ENCODE measurements at regions not wholly inside any gene's neighbourhood (a gene's known extent, or its start where the extent isn't known, plus 50 kb on each side); places are given as distances from the start of the nearest gene placed in this dataset.
"Not testable (repeated sequence)": the region's sequence is repeated elsewhere in the genome, so short reads cannot be mapped to it uniquely, and the experiment has no call there.

DNA sequence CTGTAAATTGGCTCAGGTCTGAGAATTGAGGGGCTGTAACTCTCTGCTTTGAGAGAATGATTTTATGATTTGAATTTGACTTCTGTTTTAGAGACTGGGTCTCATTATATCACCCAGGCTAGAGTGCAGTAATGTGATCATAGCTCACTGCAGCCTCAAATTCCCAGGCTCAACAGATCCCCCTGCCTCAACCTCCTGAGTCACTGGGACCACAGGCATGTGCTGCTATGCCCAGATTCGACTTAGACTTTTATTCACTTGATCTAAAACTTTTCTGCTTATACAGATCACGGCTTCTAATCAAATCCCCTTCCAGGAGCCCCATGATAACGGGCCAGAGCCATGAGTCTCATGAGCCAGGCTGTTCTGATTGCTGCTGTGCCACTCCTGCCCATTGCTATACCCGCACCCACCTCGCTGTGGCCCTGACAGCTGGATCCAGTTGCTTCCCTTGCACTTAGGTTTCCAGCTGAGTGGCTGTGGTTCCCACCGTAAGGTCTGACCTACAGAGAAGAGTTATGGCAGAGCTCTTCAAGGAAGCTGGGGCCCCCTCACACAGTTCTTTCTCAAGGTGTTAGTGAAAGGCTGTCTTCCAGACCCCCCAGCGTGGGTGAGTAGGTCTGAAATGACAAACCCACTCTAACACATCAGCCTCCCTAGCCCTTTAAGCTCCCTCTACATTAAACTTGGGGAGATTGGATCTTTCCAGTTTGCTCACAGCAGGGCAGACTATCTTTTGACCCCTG lies 251.2 kb upstream of the SGCG start:
- H3K27ac ChIP-seq = no peak overlapping the region
- TF ChIP-seq POLR2AphosphoS5 (IDR thresholded peaks at IDR 0.05) (no peak), POLR2A (IDR thresholded peaks at IDR 0.05) (no peak)
- TF ChIP-seq, protein P1, sequence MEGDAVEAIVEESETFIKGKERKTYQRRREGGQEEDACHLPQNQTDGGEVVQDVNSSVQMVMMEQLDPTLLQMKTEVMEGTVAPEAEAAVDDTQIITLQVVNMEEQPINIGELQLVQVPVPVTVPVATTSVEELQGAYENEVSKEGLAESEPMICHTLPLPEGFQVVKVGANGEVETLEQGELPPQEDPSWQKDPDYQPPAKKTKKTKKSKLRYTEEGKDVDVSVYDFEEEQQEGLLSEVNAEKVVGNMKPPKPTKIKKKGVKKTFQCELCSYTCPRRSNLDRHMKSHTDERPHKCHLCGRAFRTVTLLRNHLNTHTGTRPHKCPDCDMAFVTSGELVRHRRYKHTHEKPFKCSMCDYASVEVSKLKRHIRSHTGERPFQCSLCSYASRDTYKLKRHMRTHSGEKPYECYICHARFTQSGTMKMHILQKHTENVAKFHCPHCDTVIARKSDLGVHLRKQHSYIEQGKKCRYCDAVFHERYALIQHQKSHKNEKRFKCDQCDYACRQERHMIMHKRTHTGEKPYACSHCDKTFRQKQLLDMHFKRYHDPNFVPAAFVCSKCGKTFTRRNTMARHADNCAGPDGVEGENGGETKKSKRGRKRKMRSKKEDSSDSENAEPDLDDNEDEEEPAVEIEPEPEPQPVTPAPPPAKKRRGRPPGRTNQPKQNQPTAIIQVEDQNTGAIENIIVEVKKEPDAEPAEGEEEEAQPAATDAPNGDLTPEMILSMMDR (IDR thresholded peaks at IDR 0.05) = no peak
- H3K4me1 ChIP-seq = no peaks in the 10 kb centered on the region
- H3K27me3 ChIP-seq = no peaks in the 10 kb centered on the region
- H3K9me3 ChIP-seq = no peaks in the 10 kb centered on the region
- DNase-seq (ENCODE audit: low spot score in 2 of 2) = no peak
- H3K4me3 ChIP-seq = no peak overlapping the region
- no peaks in the 10 kb centered on the region for H3K36me3 ChIP-seq
- intact Hi-C loops (cut with DNase I; ENCODE audit: low total_unique reads) = no loop called here

DNA sequence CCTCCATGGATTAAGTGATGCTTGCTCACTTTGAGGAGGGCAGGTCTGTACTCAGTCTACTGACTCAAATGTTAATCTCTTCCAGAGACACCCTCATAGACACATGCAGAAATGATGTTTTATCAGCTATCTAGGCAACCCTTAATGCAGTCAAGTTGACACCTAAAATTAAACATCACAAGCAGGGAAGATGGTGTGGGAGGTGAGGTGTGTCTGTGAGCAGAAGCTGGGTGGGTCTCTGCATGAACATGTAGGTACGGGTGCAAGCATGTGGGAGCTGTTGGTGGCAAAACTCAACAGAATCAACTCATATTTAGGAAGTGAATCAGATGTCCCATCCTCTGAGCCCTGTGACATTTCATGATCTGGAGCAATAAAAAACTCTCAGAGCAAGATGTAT lies 249.2 kb upstream of the SGCG start:
- Histone ChIP-seq H3K36me3 (no peaks in the 10 kb centered on the region), H3K4me3 (no peak overlapping the region), H3K27ac (no peak overlapping the region), H3K27me3 (no peaks in the 10 kb centered on the region), H3K9me3 (no peaks in the 10 kb centered on the region), H3K4me1 (no peaks in the 10 kb centered on the region)
- DNase-seq (ENCODE audit: low spot score in 2 of 2) = no peak
- no peak for TF ChIP-seq POLR2A (IDR thresholded peaks at IDR 0.05)
- TF ChIP-seq, protein P1 (IDR thresholded peaks at IDR 0.05) = no peak
- no peak for TF ChIP-seq POLR2AphosphoS5 (IDR thresholded peaks at IDR 0.05)
- intact Hi-C loops (cut with DNase I; ENCODE audit: low total_unique reads) = no loop called here

DNA sequence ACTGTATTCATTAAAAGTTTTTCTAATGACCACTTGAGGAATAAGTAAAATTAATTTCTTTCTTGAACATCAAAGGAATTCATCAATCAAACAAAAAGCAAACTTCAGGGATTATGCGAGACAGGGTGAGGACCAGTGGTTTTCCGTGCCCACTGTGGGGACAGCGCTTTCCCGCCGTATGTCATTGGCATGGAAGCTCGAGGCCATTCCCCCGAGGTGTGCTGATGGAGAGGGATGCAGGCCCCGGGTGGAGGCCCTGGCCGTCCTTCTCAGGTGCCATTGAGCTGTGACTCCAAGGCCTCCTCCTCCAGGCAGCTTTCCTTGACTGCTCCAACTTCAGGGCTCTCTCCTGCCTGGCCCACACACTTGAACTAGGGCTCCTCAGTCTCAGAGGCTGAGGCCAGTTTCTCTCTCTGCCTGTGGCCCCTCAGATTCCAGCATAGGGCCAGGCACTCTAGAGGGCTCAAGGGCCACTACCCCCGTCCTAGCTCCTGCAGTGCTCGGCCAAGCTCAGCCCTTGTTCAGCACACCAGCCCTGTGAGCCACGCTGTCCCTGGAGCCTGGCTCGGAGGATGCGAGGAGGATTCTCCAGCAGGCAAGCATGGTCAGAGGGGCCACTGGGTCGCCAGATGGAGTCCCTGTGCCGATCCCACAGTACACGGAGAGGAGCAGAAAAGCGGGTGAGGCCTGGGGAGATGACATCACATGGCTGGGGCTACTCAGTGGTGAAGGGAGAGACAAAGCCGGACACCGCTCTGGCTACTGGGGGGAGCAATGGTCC lies 248.0 kb upstream of the SGCG start:
- DNase-seq (ENCODE audit: low spot score in 2 of 2); H3K27me3 ChIP-seq; H3K4me3 ChIP-seq; H3K9me3 ChIP-seq; intact Hi-C loops (cut with DNase I; ENCODE audit: low total_unique reads); H3K36me3 ChIP-seq; H3K4me1 ChIP-seq; H3K27ac ChIP-seq: not testable (repeated sequence)

DNA sequence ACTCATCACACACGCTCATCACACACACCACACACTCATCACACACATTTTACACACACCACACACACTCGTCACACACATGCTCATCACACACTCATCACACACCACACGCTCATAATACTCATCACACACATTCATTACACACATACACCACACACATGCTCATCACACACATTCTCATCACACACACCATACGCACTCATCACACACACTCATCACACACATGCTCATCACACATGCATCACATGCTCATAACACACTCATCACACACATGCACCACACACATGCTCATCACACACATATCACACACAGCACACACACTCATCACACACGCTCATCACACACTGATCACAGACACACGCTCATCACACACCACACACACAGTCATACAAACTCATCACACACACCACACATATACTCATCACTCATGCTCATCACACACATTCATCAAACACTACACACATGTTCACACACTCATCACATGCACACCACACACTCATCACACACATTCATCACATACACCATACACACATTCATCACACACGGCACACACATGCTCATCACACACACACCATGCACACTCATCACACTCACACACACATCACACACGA lies 247.1 kb upstream of the SGCG start:
- H3K27me3 ChIP-seq = no peaks in the 10 kb centered on the region
- H3K27ac ChIP-seq = no peak overlapping the region
- intact Hi-C loops (cut with DNase I; ENCODE audit: low total_unique reads) = no loop called here
- no peaks in the 10 kb centered on the region for H3K4me1 ChIP-seq
- no peak for TF ChIP-seq POLR2AphosphoS5 (IDR thresholded peaks at IDR 0.05)
- TF ChIP-seq, protein P1 (IDR thresholded peaks at IDR 0.05) = no peak
- TF ChIP-seq POLR2A (IDR thresholded peaks at IDR 0.05) = no peak
- no peaks in the 10 kb centered on the region for H3K9me3 ChIP-seq
- no peak for DNase-seq (ENCODE audit: low spot score in 2 of 2)
- H3K36me3 ChIP-seq = no peaks in the 10 kb centered on the region
- no peak overlapping the region for H3K4me3 ChIP-seq

DNA sequence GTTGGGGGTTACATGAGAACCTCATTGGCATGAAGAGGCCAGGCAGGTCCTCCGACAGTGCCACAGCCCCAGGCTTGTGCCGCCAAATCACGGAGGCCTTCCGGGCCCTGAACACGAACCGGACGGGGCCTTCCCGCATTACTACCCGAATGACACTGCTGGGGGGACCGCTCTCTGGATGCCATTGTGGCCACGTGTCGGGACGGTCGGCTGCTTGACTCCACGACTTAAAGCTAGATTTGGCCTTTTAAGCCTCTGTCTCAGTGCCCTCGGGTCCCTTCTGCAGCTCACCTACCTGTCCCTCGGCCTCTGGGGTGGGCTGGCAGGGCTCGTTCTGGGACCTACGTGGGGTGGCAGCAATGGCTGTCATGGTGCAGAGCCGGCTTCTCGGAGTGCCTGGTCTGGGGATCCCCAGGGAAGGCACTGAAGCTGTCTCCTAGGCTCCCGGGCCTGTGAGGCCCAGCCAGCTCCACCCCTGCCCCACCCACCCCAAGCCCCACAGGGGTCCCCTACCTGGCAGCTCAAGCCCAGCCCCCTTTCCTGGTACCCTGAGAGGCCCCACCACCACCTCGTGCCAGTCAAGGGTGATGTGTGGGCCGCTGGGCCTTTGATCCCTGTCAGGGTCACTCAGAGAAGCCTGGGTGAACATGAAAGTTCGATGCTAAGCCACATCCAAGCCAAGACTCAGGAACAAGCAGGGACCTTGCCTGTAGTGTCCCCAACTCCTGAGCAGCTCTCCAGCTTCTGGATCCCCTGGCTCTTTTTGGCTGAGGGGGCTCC lies 245.8 kb upstream of the SGCG start:
- Histone ChIP-seq H3K4me1 (no peaks in the 10 kb centered on the region), H3K27ac (no peak overlapping the region), H3K36me3 (no peaks in the 10 kb centered on the region), H3K9me3 (no peaks in the 10 kb centered on the region), H3K27me3 (no peaks in the 10 kb centered on the region), H3K4me3 (no peak overlapping the region)
- TF ChIP-seq POLR2A (IDR thresholded peaks at IDR 0.05) (no peak), POLR2AphosphoS5 (IDR thresholded peaks at IDR 0.05) (no peak)
- TF ChIP-seq, protein P1 (IDR thresholded peaks at IDR 0.05) = no peak
- no peak for DNase-seq (ENCODE audit: low spot score in 2 of 2)
- intact Hi-C loops (cut with DNase I; ENCODE audit: low total_unique reads) = no loop called here
